GM19397 (cell line): ENCODE measurements at regions not wholly inside any gene's neighbourhood (a gene's known extent, or its start where the extent isn't known, plus 50 kb on each side); places are given as distances from the start of the nearest gene placed in this dataset.

ENCODE experiments used
- ATAC-seq: cut with Tn5 transposase; IDR thresholded peaks from one replicate; pipeline ENCODE4 v1.9.1; 2021; ENCODE audit warnings: mild to moderate bottlenecking, moderate library complexity; ENCODE audit not compliant: unreplicated experiment

DNA sequence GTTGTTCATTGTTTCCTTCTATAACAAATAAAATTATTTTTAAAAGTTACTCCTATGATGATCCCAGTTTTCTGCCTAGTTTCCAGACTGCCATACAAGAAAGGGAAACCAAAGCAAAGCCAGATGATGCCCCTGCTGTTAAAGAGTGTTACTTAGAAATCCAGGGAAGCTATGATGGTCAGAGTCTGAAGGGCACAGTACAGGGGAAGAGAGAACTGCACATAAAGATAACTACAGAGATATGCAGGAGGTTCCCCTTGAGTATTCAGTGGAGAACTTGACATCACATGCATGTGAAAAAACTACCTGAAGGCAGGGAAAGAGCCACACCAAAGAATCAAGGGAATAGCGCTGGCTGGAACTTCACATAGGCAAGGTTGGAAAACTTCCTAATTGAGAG lies 494.2 kb upstream of the FSTL5 start:
- ATAC-seq = no peak

GRCh38 chr4:162650166-162650565 lies 486.4 kb upstream of the FSTL5 start:
- no peak for ATAC-seq

- ATAC-seq = no peak
These were observed 481.6 kb upstream of the FSTL5 start for GRCh38 chr4:162645381-162645780.

GRCh38 chr4:162644346-162644745 lies 480.5 kb upstream of the FSTL5 start:
- ATAC-seq = no peak

- ATAC-seq = no peak
These were observed 476.4 kb upstream of the FSTL5 start for GRCh38 chr4:162640152-162640551.

- no peak for ATAC-seq
These were observed 470.6 kb upstream of the FSTL5 start for GRCh38 chr4:162634390-162634789.

DNA sequence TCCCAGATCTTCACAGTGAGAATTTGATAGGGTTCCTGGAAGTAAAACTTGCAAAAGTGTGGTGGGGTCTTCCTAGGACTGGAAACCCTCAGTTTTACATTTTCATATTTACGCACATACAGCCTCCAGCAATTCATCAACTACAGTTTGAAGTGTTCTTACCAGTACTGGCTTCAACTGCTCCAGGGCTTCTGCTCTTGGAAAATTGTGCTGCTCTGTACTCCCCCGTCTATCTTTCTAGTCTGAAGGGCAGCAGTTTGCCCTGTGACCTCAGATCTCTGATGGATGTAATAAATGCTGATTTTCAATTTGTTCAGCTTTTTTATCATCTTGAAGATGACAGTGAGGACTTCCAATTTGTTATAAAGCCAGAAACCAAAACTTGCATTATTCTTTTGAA lies 458.9 kb upstream of the FSTL5 start:
- no peak for ATAC-seq

- ATAC-seq = no peak
These were observed 446.3 kb upstream of the FSTL5 start for GRCh38 chr4:162610116-162610515.

DNA sequence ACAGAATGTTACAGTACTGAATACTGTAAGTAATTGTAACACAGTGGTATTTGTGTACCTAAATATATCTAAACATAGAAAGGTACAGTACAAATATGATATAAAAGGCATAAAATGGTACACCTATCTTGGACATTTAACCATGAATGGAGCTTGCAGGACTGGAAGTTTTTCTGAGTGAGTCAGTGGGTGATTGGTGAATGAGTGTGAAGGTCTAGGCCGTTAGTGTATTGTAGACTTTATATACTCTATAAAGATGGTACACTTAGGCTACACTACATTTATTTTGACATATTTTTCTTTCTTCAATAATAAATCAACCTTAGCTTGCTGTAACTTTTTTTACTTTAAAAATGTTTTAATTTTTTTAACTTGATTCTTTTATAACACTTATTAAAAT lies 422.5 kb upstream of the FSTL5 start:
- no peak for ATAC-seq

DNA sequence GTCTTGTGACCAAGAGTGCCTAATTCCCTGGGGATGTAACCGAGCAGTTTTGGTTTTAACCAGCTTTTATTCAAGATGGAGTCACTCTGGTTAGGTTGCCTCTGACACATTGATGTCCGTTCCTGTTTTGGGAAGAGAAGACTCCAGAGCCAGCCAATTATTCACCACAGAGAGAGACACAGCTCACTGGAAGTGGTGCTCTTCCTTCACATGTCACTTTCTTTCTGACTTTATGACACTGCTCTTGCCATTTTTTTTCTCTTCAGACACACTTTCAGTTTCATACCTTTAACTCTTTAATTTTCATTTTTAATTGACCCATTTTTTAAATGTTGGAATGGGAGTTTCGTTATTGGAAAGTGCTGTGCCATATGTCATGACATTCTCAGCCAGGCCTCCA lies 418.4 kb upstream of the FSTL5 start:
- ATAC-seq = no peak

GRCh38 chr4:162565730-162566129 lies 401.9 kb upstream of the FSTL5 start:
- ATAC-seq = no peak

DNA sequence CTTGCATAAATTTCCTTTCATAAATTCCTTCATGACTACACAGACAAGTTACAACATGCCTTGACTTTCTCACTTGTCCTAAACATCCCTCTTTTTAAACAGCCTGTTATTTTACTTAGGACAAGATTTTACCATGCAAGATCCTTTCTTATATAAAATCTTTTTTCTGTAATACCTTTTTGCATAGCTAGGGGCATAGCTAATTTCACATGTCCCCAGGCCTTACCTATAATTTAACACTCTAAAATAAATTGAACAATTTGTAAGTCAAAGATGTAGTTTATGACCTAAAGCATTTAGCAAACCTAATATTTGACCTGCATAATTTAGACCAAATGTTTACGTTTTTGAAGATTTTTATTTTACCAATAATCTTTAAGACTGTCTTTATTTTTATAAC lies 396.3 kb upstream of the FSTL5 start:
- ATAC-seq = no peak

DNA sequence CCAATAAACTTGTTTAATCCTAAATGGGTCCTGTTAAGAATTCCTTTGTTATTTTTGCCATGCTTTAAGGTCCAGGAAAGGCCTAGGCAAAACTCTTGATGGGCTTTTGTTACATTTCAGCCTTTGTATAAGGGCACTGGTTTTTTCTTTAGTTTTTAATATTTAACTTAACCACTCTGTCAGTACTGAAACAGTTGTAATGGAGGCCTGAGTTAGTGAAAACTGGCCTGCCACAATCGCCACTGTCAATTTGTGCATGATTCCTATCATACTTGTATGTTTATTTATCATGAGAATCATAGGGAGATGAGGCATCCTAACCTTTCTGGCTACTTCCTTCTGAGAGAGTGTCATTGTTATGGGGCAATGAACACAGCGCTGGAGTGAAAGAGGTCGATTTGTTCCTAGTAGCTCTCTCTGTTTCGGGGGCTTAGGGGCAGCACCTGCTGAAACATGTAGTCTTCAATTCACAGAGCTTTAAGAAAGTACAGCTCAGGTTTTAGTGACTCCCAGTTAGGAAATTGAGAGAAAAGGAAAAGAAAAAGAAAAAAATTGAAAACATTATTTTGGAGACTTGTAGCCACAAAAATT lies 393.8 kb upstream of the FSTL5 start:
- ATAC-seq = no peak

DNA sequence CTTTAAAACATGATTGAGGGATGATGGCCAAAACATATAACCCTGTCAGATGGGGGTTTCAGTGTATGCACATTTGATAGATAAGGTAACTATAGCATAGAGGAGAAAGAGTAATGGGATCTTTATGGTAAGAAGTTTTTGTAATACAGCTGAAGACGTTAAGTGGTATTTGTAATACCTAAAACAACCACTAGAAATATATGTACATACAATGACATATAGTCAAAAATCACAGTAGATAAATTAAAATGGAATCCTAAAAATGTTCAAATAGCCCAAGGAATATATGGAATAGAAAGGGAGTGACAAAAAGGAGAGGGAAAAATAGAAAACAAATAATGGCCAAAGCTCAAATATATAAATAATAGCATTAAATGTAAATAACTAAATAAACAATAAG lies 371.3 kb upstream of the FSTL5 start:
- ATAC-seq = no peak

DNA sequence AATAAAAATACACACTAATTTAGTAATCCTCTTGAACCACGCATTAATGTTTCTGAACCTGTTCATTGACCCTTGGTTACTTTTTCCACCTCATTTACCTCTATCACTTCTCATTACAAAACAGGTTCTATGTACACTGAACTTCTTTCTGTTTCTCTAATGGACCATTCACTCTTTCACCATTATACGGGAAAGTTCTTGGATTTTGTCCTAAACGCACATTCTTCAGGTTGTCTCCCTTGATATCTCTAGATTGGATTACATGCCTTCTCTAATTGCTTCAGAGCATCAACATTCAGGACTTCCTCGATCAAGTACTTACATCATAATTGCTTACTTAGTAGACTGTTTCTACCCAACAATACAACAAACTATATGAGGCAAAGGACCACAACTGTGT lies 359.4 kb upstream of the FSTL5 start:
- no peak for ATAC-seq

DNA sequence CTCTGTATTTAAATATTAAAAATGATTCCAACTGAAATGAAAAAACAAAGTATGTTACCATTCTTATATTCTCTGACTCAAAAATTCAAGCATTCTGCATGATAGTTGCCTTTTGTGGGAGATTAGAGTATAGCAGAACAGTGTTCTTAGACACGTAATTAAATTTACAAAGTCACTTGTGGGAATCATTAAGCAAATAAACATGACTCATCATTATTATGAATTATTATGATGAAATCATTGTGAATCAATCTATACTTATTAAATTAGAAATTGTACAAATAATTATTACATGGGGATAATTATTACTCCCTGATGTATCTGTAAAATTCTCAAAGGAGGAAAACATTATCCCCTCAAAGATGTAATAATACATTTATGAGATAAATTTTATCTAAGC lies 358.9 kb upstream of the FSTL5 start:
- no peak for ATAC-seq

DNA sequence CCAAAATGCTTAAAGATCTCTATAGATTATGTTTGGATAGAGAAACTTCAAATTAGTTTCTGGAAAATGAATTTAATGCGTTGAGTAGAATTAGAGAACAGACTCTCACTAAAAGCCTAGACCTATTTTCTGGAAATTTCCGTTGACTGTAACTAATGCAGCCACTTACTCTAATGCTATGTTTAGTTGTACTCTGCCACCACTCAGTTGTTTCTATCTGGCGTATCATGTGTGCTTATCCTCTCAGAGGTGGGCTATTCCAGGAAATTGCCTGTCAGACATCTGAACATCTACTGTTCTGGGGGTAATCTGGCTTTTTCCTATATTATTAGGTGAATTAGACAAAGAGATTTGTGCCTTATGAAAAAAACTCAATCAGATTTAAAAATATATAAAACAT lies 347.1 kb upstream of the FSTL5 start:
- ATAC-seq = no peak

DNA sequence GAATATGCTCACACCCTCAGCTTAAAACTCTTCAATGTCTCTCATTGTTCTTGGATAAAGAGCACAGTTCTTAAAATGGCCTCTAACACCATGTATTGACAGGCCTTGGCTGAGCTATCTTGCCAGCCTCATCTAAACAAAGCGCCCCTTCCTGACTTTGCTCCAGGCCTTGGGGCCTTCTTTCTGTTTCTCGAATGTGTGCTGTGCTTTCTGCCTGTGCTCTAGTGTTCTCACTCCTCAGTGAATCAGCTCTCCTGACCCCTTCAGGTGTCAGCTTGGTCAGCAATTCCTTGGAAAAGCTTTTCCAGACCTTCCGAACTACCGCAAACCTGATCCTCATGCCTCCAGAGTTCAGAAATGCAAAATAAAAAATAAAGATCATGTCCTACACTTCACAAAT lies 346.3 kb upstream of the FSTL5 start:
- ATAC-seq = no peak

GRCh38 chr4:162509333-162509732 lies 345.5 kb upstream of the FSTL5 start:
- ATAC-seq = no peak

DNA sequence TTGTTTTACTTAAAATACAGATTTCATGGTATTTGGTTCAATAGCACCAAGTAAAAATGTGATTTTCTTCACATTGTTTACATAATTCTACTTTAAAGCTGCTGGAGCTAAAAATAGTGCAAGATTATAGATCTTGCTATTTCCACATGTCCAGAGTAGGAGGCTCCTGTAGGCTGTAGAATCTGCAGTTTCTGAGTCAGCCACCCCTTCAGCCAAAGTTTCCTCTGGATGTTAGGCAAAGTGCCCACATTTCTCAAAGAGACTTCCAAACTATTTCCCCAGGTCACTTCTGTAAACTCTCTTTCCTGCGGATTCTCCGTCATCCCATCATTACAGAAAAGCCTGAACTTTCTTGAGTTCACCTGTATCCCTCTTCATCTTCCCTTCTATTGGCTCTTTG lies 342.5 kb upstream of the FSTL5 start:
- ATAC-seq = no peak

DNA sequence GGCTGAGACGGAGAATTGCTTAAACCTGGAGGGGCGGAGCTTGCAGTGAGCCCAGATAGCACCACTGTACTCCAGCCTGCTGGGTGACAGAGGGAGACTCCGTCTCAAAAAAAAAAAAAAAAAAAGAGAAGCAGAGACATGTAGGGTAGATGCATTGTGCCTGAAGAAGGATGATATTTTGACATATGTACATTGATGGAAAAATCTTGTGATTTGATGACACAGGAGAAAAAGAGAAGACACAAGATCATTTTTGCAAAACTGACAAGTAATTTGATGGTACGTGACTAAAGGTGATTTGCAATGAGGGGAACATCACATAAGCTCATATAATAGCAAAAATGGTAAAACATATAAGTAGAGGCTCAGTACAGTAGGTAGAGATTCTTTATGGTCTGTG lies 340.1 kb upstream of the FSTL5 start:
- no peak for ATAC-seq

DNA sequence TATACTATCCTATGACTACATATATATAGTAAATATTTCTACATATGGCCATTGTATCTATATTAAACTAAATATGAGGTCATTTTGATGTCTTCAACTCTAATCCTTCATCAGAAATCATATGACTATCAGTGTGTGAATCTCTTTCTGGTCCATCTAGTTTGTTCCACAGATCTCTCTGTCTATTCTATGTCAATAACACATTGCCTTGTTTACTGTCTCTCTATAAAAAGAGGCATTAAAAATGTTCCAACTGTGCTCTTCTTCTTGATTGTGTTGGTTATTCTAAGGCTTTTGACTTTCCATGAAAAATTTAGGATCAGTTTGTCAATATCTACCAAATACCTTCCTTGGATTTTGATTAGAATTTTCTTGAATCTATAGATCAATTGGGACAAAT lies 338.3 kb upstream of the FSTL5 start:
- no peak for ATAC-seq

- no peak for ATAC-seq
These were observed 335.7 kb upstream of the FSTL5 start for GRCh38 chr4:162499478-162499877.

GRCh38 chr4:162498168-162498567 lies 334.4 kb upstream of the FSTL5 start:
- no peak for ATAC-seq
